Neuronal stem cell (in vitro differentiated cells): ENCODE measurements at regions not wholly inside any gene's neighbourhood (a gene's known extent, or its start where the extent isn't known, plus 50 kb on each side); places are given as distances from the start of the nearest gene placed in this dataset.

Experiments
- DNase-seq: peaks from one replicate; pipeline ENCODE4 v3.0.0-alpha.2; 2013; ENCODE audit warnings: low spot score
- H2AFZ ChIP-seq: one replicate; pipeline ENCODE4 v1.6.1; 2013; ENCODE audit warnings: mild to moderate bottlenecking, low read length, inconsistent platforms
- H2AK5ac ChIP-seq: 2 replicates; pipeline ENCODE4 v1.6.1; 2013; ENCODE audit warnings: low read depth, mild to moderate bottlenecking, inconsistent platforms, low read length, moderate library complexity, mixed read lengths
- H2BK120ac ChIP-seq: 2 replicates; pipeline ENCODE4 v1.6.1; 2013; ENCODE audit warnings: low read depth, mild to moderate bottlenecking, inconsistent platforms, low read length, moderate library complexity, mixed read lengths
- H2BK12ac ChIP-seq: one replicate; pipeline ENCODE4 v1.6.1; 2013; ENCODE audit warnings: low read length, inconsistent platforms
- H2BK15ac ChIP-seq: 2 replicates; pipeline ENCODE4 v1.6.1; 2013; ENCODE audit warnings: mild to moderate bottlenecking, low read length, inconsistent platforms, mixed read lengths
- H2BK5ac ChIP-seq: one replicate; pipeline ENCODE4 v1.6.1; 2013; ENCODE audit warnings: inconsistent platforms, mild to moderate bottlenecking, low read length, moderate library complexity
- H3K14ac ChIP-seq: one replicate; pipeline ENCODE4 v1.6.1; 2013; ENCODE audit warnings: low read length, inconsistent platforms
- H3K18ac ChIP-seq: 2 replicates; pipeline ENCODE4 v1.6.1; 2013; ENCODE audit warnings: low read length, inconsistent platforms
- H3K23ac ChIP-seq: 2 replicates; pipeline ENCODE4 v1.6.1; 2013; ENCODE audit warnings: low read depth, mild to moderate bottlenecking, mixed read lengths, low read length, inconsistent platforms; ENCODE audit not compliant: poor library complexity
- H3K27ac ChIP-seq: replicated peaks from 3 replicates; pipeline ENCODE4 v1.5.1; 2013; ENCODE audit warnings: low read length, inconsistent platforms
- H3K27me3 ChIP-seq, 3 experiments: 2 replicates each; pipeline ENCODE4 v1.6.1; 2013; ENCODE audit warnings: low read length in 3 of 3, mild to moderate bottlenecking in 2 of 3, inconsistent platforms in 1 of 3, low read depth in 1 of 3, mixed read lengths in 1 of 3, moderate library complexity in 1 of 3; ENCODE audit not compliant: control insufficient read depth in 3 of 3, insufficient read depth in 3 of 3
- H3K36me3 ChIP-seq, 2 donors: replicated peaks in 1 of 2; 2 replicates each; pipeline ENCODE4 v1.6.1; 2013; ENCODE audit warnings: low read length in 2 of 2; ENCODE audit not compliant: control insufficient read depth in 2 of 2, insufficient read depth in 2 of 2
- H3K4ac ChIP-seq: 2 replicates; pipeline ENCODE4 v1.6.1; 2013; ENCODE audit warnings: inconsistent platforms, mild to moderate bottlenecking, low read length, moderate library complexity
- H3K4me1 ChIP-seq, 2 donors: 1 replicate in 1 of 2; 2 replicates in 1 of 2; pipeline ENCODE4 v1.6.1; 2013; ENCODE audit warnings: low read length in 2 of 2, low read depth in 1 of 2; ENCODE audit not compliant: control insufficient read depth in 2 of 2, insufficient read depth in 1 of 2
- H3K4me2 ChIP-seq: one replicate; pipeline ENCODE4 v1.6.1; 2013; ENCODE audit warnings: mild to moderate bottlenecking, low read length, inconsistent platforms; ENCODE audit not compliant: insufficient read depth, poor library complexity, severe bottlenecking
- H3K4me3 ChIP-seq, 2 donors: 2 replicates each; pipeline ENCODE4 v1.5.1; 2013; ENCODE audit warnings: low read length in 2 of 2, mild to moderate bottlenecking in 2 of 2, inconsistent platforms in 1 of 2, moderate library complexity in 1 of 2
- H3K79me1 ChIP-seq: one replicate; pipeline ENCODE4 v1.6.1; 2013; ENCODE audit warnings: low read depth, mild to moderate bottlenecking, inconsistent platforms, low read length, moderate library complexity
- H3K9ac ChIP-seq: one replicate; pipeline ENCODE4 v1.6.1; 2013; ENCODE audit warnings: mild to moderate bottlenecking, low read depth, low read length, inconsistent platforms; ENCODE audit not compliant: poor library complexity
- H3K9me3 ChIP-seq, 2 donors: replicated peaks in 1 of 2; 2 replicates each; pipeline versions ENCODE3 to v1.6.1; 2013; ENCODE audit warnings: low read length in 2 of 2, mild to moderate bottlenecking in 2 of 2, inconsistent platforms in 1 of 2, low read depth in 1 of 2, mixed read lengths in 1 of 2, moderate library complexity in 1 of 2; ENCODE audit not compliant: control insufficient read depth in 2 of 2, insufficient read depth in 1 of 2
- H4K8ac ChIP-seq: one replicate; pipeline ENCODE4 v1.6.1; 2013; ENCODE audit warnings: low read depth, mild to moderate bottlenecking, inconsistent platforms, low read length, moderate library complexity
- H4K91ac ChIP-seq: one replicate; pipeline ENCODE4 v1.6.1; 2013; ENCODE audit warnings: low read length, low read depth, mild to moderate bottlenecking, inconsistent platforms; ENCODE audit not compliant: poor library complexity
- WGBS, 2 donors: extraction: QIAGEN DNeasy Blood & Tissue Kit; methylation state at CpG; one replicate each; pipeline ENCODE4 v1.1.7; 2013; ENCODE audit warnings: missing lambda C conversion rate in 2 of 2, mixed read lengths in 1 of 2; ENCODE audit not compliant: insufficient read length in 2 of 2, insufficient replicate concordance in 1 of 2; ENCODE audit errors: extremely low coverage in 2 of 2; 5-methylcytosine and 5-hydroxymethylcytosine counted together

- no peak overlapping the region for H3K14ac ChIP-seq
- no CpG with 5 or more reads among the region's 2 CpGs for WGBS, 2 donors
- H2AK5ac ChIP-seq, result no peak overlapping the region
- H4K91ac ChIP-seq, result no peak overlapping the region
- H3K4me3 ChIP-seq, result no peak overlapping the region
- no peaks in the 10 kb centered on the region for H3K4me1 ChIP-seq
- no peak overlapping the region for H2BK5ac ChIP-seq
- no peak overlapping the region for H2BK15ac ChIP-seq
- no peak overlapping the region for H3K4me2 ChIP-seq
- peaks cover 0 to 5% (median 0%) of the 10 kb centered on the region in 3 experiments for H3K27me3 ChIP-seq
- H4K8ac ChIP-seq, result no peak overlapping the region
- no peak overlapping the region for H3K9ac ChIP-seq
- H3K4ac ChIP-seq, result no peak overlapping the region
- no peak overlapping the region for H2BK12ac ChIP-seq
- no peak overlapping the region for H3K18ac ChIP-seq
- no peak overlapping the region for H3K23ac ChIP-seq
- no peaks in the 10 kb centered on the region for H3K79me1 ChIP-seq
- no peak overlapping the region for H2BK120ac ChIP-seq
- H2AFZ ChIP-seq, result no peak overlapping the region
- no peaks in the 10 kb centered on the region for H3K36me3 ChIP-seq
- DNase-seq, result no peak
- H3K27ac ChIP-seq, result no peak overlapping the region
- H3K9me3 ChIP-seq, result peaks cover 0 to 2% of the 10 kb centered on the region in 2 donors
Measured at GRCh38 chr19:30762651-30763050, 390.5 kb downstream of the ZNF536 start.

- no peaks in the 10 kb centered on the region for H3K79me1 ChIP-seq
- no peak overlapping the region for H3K27ac ChIP-seq
- H3K4me1 ChIP-seq, result no peaks in the 10 kb centered on the region
- H3K9me3 ChIP-seq, result peaks cover 0 to 2% of the 10 kb centered on the region in 2 donors
- H3K36me3 ChIP-seq, result no peaks in the 10 kb centered on the region
- no peak overlapping the region for H2AFZ ChIP-seq
- no peak overlapping the region for H4K91ac ChIP-seq
- peaks cover 0 to 5% (median 0%) of the 10 kb centered on the region in 3 experiments for H3K27me3 ChIP-seq
- H2BK120ac ChIP-seq, result no peak overlapping the region
- H3K14ac ChIP-seq, result no peak overlapping the region
- H2BK12ac ChIP-seq, result no peak overlapping the region
- WGBS, 2 donors, result no CpG with 5 or more reads among the region's 6 CpGs
- no peak overlapping the region for H3K9ac ChIP-seq
- H3K4ac ChIP-seq, result no peak overlapping the region
- H2BK15ac ChIP-seq, result no peak overlapping the region
- H3K18ac ChIP-seq, result no peak overlapping the region
- no peak overlapping the region for H3K23ac ChIP-seq
- no peak overlapping the region for H2AK5ac ChIP-seq
- no peak overlapping the region for H3K4me3 ChIP-seq
- DNase-seq, result no peak
- H4K8ac ChIP-seq, result no peak overlapping the region
- H2BK5ac ChIP-seq, result no peak overlapping the region
- no peak overlapping the region for H3K4me2 ChIP-seq
Measured at GRCh38 chr19:30760014-30760413, 387.8 kb downstream of the ZNF536 start.

- Histone ChIP-seq H3K9me3 (no peaks in the 10 kb centered on the region), H3K36me3 (no peaks in the 10 kb centered on the region), H3K79me1 (no peaks in the 10 kb centered on the region)
Measured at GRCh38 chr19:30757837-30758617, 385.8 kb downstream of the ZNF536 start.

GRCh38 chr19:30757104-30757836 lies 385.1 kb downstream of the ZNF536 start:
- Histone ChIP-seq H4K91ac (no peak overlapping the region), H2BK120ac (no peak overlapping the region), H2BK5ac (no peak overlapping the region), H2BK12ac (no peak overlapping the region), H3K9me3 (no peaks in the 10 kb centered on the region), H3K9ac (no peak overlapping the region), H3K4ac (no peak overlapping the region), H3K79me1 (no peaks in the 10 kb centered on the region), H4K8ac (no peak overlapping the region), H3K18ac (no peak overlapping the region), H3K4me2 (no peak overlapping the region), H3K36me3 (no peaks in the 10 kb centered on the region), H3K27me3 (peaks cover 0 to 5% (median 0%) of the 10 kb centered on the region in 3 experiments), H3K4me3 (no peak overlapping the region), H3K14ac (no peak overlapping the region), H2AFZ (no peak overlapping the region), H2AK5ac (no peak overlapping the region), H3K23ac (no peak overlapping the region), H3K27ac (no peak overlapping the region), H2BK15ac (no peak overlapping the region), H3K4me1 (no peaks in the 10 kb centered on the region)
- DNase-seq, result no peak
- no CpG with 5 or more reads among the region's 10 CpGs for WGBS, 2 donors

More at GRCh38 chr19:30757837-30758617, 385.8 kb downstream of the ZNF536 start:
- no peak overlapping the region for H3K23ac ChIP-seq
- WGBS, 2 donors, result no CpG with 5 or more reads among the region's 5 CpGs
- H3K9ac ChIP-seq, result no peak overlapping the region
- no peak overlapping the region for H2BK5ac ChIP-seq
- no peaks in the 10 kb centered on the region for H3K4me1 ChIP-seq
- H2BK120ac ChIP-seq, result no peak overlapping the region
- H2BK12ac ChIP-seq, result no peak overlapping the region
- H3K27ac ChIP-seq, result no peak overlapping the region
- H3K4me3 ChIP-seq, result no peak overlapping the region
- peaks cover 0 to 5% (median 0%) of the 10 kb centered on the region in 3 experiments for H3K27me3 ChIP-seq
- H2BK15ac ChIP-seq, result no peak overlapping the region
- H2AK5ac ChIP-seq, result no peak overlapping the region
- H4K8ac ChIP-seq, result no peak overlapping the region
- DNase-seq, result no peak
- no peak overlapping the region for H3K14ac ChIP-seq
- H2AFZ ChIP-seq, result no peak overlapping the region
- no peak overlapping the region for H3K18ac ChIP-seq
- no peak overlapping the region for H3K4me2 ChIP-seq
- H4K91ac ChIP-seq, result no peak overlapping the region
- H3K4ac ChIP-seq, result no peak overlapping the region
